IMR-90 (cell line): ENCODE measurements at regions not wholly inside any gene's neighbourhood (a gene's known extent, or its start where the extent isn't known, plus 50 kb on each side); places are given as distances from the start of the nearest gene placed in this dataset.

ENCODE experiments used
- ATAC-seq: fragments of 200-7000 bp; cut with Tn5 transposase; 2 replicates; pipeline ENCODE4 v1.9.1; 2020; ENCODE audit warnings: low read depth, mild to moderate bottlenecking, moderate library complexity
- BruUV-seq: library from RNA; stranded (reverse); fragments of 400-500 nt; replicated peaks from 2 replicates; lab custom pipeline; 2021; lab: Mats Ljungman, UMichigan
- CTCF ChIA-PET: fragments of 300-600 bp; formaldehyde crosslinking; extraction: SDS; loops from one replicate; lab custom pipeline; 2021; ENCODE audit warnings: antibody characterized with exemption; lab: Yijun Ruan, JAX
- POLR2A ChIA-PET: fragments of 300-600 bp; sonication (Branson Sonifier 250); formaldehyde crosslinking; loops from one replicate; lab custom pipeline; 2022; ENCODE audit warnings: antibody characterized with exemption; ENCODE audit not compliant: unreplicated experiment; lab: Charles Lee
- DNase-seq: peaks from one replicate; pipeline ENCODE4 v3.0.0; 2013
- H2AFZ ChIP-seq: replicated peaks from 2 replicates; pipeline ENCODE3; 2013; ENCODE audit warnings: low read length, mild to moderate bottlenecking; ENCODE audit not compliant: poor library complexity
- H2AK5ac ChIP-seq: 2 replicates; pipeline ENCODE4 v1.6.1; 2013; ENCODE audit warnings: low read depth, low read length, inconsistent platforms
- H2AK9ac ChIP-seq: replicated peaks from 2 replicates; pipeline ENCODE3; 2013; ENCODE audit warnings: mild to moderate bottlenecking, low read depth, low read length, moderate library complexity; ENCODE audit not compliant: poor library complexity
- H2BK120ac ChIP-seq: 2 replicates; pipeline ENCODE4 v1.6.1; 2013; ENCODE audit warnings: low read depth, low read length, inconsistent platforms
- H2BK15ac ChIP-seq: 3 replicates; pipeline ENCODE4 v1.6.1; 2013; ENCODE audit warnings: low read depth, low read length, inconsistent platforms
- H2BK20ac ChIP-seq: 2 replicates; pipeline ENCODE4 v1.6.1; 2013; ENCODE audit warnings: low read depth, mild to moderate bottlenecking, inconsistent platforms, low read length, moderate library complexity
- H2BK5ac ChIP-seq: 2 replicates; pipeline ENCODE4 v1.6.1; 2013; ENCODE audit warnings: mild to moderate bottlenecking, low read depth, low read length, inconsistent platforms; ENCODE audit not compliant: poor library complexity, severe bottlenecking
- H3K14ac ChIP-seq: replicated peaks from 2 replicates; pipeline ENCODE4 v1.6.1; 2013; ENCODE audit warnings: low read depth, low read length, inconsistent platforms
- H3K18ac ChIP-seq: 2 replicates; pipeline ENCODE4 v1.6.1; 2013; ENCODE audit warnings: low read depth, low read length, control low read depth
- H3K23ac ChIP-seq: 2 replicates; pipeline ENCODE4 v1.6.1; 2013; ENCODE audit warnings: low read depth, low read length, inconsistent platforms
- H3K27ac ChIP-seq: 2 replicates; pipeline ENCODE4 v1.5.1; 2013; ENCODE audit warnings: mild to moderate bottlenecking, control low read depth, low read length; ENCODE audit not compliant: insufficient read depth
- H3K27me3 ChIP-seq: 2 replicates; pipeline ENCODE4 v1.6.1; 2013; ENCODE audit warnings: low read length; ENCODE audit not compliant: control insufficient read depth, insufficient read depth
- H3K36me3 ChIP-seq: 2 replicates; pipeline ENCODE4 v1.6.1; 2013; ENCODE audit warnings: low read length, mixed read lengths; ENCODE audit not compliant: control insufficient read depth, insufficient read depth
- H3K4ac ChIP-seq: 2 replicates; pipeline ENCODE4 v1.6.1; 2013; ENCODE audit warnings: low read depth, low read length, inconsistent platforms
- H3K4me1 ChIP-seq: 2 replicates; pipeline ENCODE4 v1.6.1; 2013; ENCODE audit warnings: low read length, mixed read lengths; ENCODE audit not compliant: control insufficient read depth, insufficient read depth
- H3K4me2 ChIP-seq: 2 replicates; pipeline ENCODE4 v1.6.1; 2013; ENCODE audit warnings: low read depth, mild to moderate bottlenecking, control low read depth, low read length, moderate library complexity
- H3K4me3 ChIP-seq: 2 replicates; pipeline ENCODE4 v1.5.1; 2013; ENCODE audit warnings: low read depth, mild to moderate bottlenecking, control low read depth, low read length, moderate library complexity; ENCODE audit not compliant: insufficient read depth
- H3K56ac ChIP-seq: 2 replicates; pipeline ENCODE4 v1.6.1; 2013; ENCODE audit warnings: low read length, inconsistent platforms; ENCODE audit not compliant: insufficient read depth; ENCODE audit errors: extremely low read depth
- H3K79me1 ChIP-seq, 2 experiments: 2 replicates each; pipeline ENCODE4 v1.6.1; 2013; ENCODE audit warnings: low read length in 2 of 2, inconsistent platforms in 1 of 2, low read depth in 1 of 2
- H3K9ac ChIP-seq: 2 replicates; pipeline ENCODE4 v1.6.1; 2013; ENCODE audit warnings: low read depth, low read length, control low read depth
- H3K9me1 ChIP-seq: 2 replicates; pipeline ENCODE4 v1.6.1; 2013; ENCODE audit warnings: low read length, inconsistent platforms; ENCODE audit not compliant: insufficient read depth
- H3K9me3 ChIP-seq: 2 replicates; pipeline ENCODE4 v1.6.1; 2013; ENCODE audit warnings: low read length; ENCODE audit not compliant: control insufficient read depth, insufficient read depth
- H4K20me1 ChIP-seq: 2 replicates; pipeline ENCODE4 v1.6.1; 2013; ENCODE audit warnings: low read length, inconsistent platforms; ENCODE audit not compliant: insufficient read depth
- H4K5ac ChIP-seq: 2 replicates; pipeline ENCODE4 v1.6.1; 2013; ENCODE audit warnings: mild to moderate bottlenecking, low read depth, low read length, control low read depth
- H4K8ac ChIP-seq, 2 experiments: 2 replicates each; pipeline ENCODE4 v1.6.1; 2013; ENCODE audit warnings: low read depth in 2 of 2, low read length in 2 of 2, control low read depth in 1 of 2, inconsistent platforms in 1 of 2
- H4K91ac ChIP-seq: 2 replicates; pipeline ENCODE4 v1.6.1; 2013; ENCODE audit warnings: low read depth, low read length, inconsistent platforms; ENCODE audit not compliant: insufficient read depth
- BHLHE40 ChIP-seq: fragments of 150-350 bp; IDR thresholded peaks from 2 replicates; pipeline ENCODE4 v1.6.1; 2016; ENCODE audit warnings: mild to moderate bottlenecking, low read depth, low read length
- CEBPB ChIP-seq: IDR thresholded peaks from 2 replicates; pipeline ENCODE4 v1.6.1; 2012; ENCODE audit warnings: low read depth, low read length, improper control_type of control experiment
- CHD1 ChIP-seq: IDR thresholded peaks from 2 replicates; pipeline ENCODE4 v1.6.1; 2012; ENCODE audit warnings: low read depth, low read length, improper control_type of control experiment
- FOS ChIP-seq: fragments of 150-350 bp; IDR thresholded peaks from 2 replicates; pipeline ENCODE4 v1.6.1; 2016; ENCODE audit warnings: low read depth, low read length
- MAFK ChIP-seq: IDR thresholded peaks from 2 replicates; pipeline ENCODE4 v1.6.1; 2012; ENCODE audit warnings: low read depth, low read length, improper control_type of control experiment
- MAZ ChIP-seq: IDR thresholded peaks from 2 replicates; pipeline ENCODE4 v1.6.1; 2012; ENCODE audit warnings: low read depth, mild to moderate bottlenecking, low read length, improper control_type of control experiment, moderate library complexity, borderline replicate concordance
- MXI1 ChIP-seq: IDR thresholded peaks from 2 replicates; pipeline ENCODE4 v1.6.1; 2012; ENCODE audit warnings: low read depth, mild to moderate bottlenecking, low read length, moderate library complexity, borderline replicate concordance
- NFE2L2 ChIP-seq: fragments of 150-350 bp; IDR thresholded peaks from 2 replicates; pipeline ENCODE4 v1.6.1; 2016; ENCODE audit warnings: low read depth, mild to moderate bottlenecking, low read length
- POLR2A ChIP-seq: IDR thresholded peaks from 2 replicates; pipeline ENCODE4 v1.6.1; 2012; ENCODE audit warnings: mild to moderate bottlenecking, low read depth, low read length
- RAD21 ChIP-seq: IDR thresholded peaks from 2 replicates; pipeline ENCODE4 v1.6.1; 2012; ENCODE audit warnings: low read length, improper control_type of control experiment
- RCOR1 ChIP-seq: IDR thresholded peaks from 2 replicates; pipeline ENCODE4 v1.6.1; 2012; ENCODE audit warnings: mild to moderate bottlenecking, low read length, improper control_type of control experiment; ENCODE audit not compliant: insufficient replicate concordance
- RFX5 ChIP-seq: IDR thresholded peaks from 2 replicates; pipeline ENCODE4 v1.8.0; 2012; ENCODE audit warnings: low read depth, mild to moderate bottlenecking, low read length, moderate library complexity
- SMC3 ChIP-seq: fragments of 150-350 bp; IDR thresholded peaks from 2 replicates; pipeline ENCODE4 v1.6.1; 2016; ENCODE audit warnings: low read depth, mild to moderate bottlenecking, antibody characterized with exemption, low read length, moderate library complexity
- WGBS, 2 experiments: methylation state at CpG; one replicate each; pipeline versions ENCODE4 v1.1.5 to v1.1.7; 2013; ENCODE audit warnings: missing lambda C conversion rate in 2 of 2; ENCODE audit not compliant: insufficient read length in 1 of 2; ENCODE audit errors: extremely low coverage in 2 of 2; 5-methylcytosine and 5-hydroxymethylcytosine counted together
- dilution Hi-C: fragments of 300-500 bp; cut with HindIII; formaldehyde crosslinking; loops from one replicate; pipeline ENCODE4 v1.14.3; 2018; ENCODE audit warnings: low sequenced_read_pairs; ENCODE audit not compliant: unreplicated experiment
- in situ Hi-C: fragments of 300-500 bp; cut with MboI; formaldehyde crosslinking; loops from 3 replicates; pipeline ENCODE4 v1.14.3; 2019; ENCODE audit warnings: low sequenced_read_pairs, inconsistent platforms, mixed read lengths
- intact Hi-C: fragments of 100-400 bp; cut with micrococcal nuclease; formaldehyde crosslinking; loops from 2 replicates; pipeline ENCODE4 v1.10.0; 2022
- TF ChIP-seq, protein P1 (sequence below): fragments of 150-350 bp; IDR thresholded peaks from 2 replicates; pipeline ENCODE4 v1.6.1; 2017; ENCODE audit warnings: mild to moderate bottlenecking, antibody characterized with exemption, low read length, low read depth
- TF ChIP-seq, protein P2 (sequence below): fragments of 150-350 bp; IDR thresholded peaks from 2 replicates; pipeline ENCODE4 v1.6.1; 2016; ENCODE audit warnings: low read depth, mild to moderate bottlenecking, low read length, moderate library complexity, borderline replicate concordance
- TF ChIP-seq, protein P3 (sequence below): conservative IDR thresholded peaks from 2 replicates; pipeline ENCODE4 v1.5.1; 2012; ENCODE audit warnings: mild to moderate bottlenecking, low read depth, low read length, improper control_type of control experiment

DNA sequence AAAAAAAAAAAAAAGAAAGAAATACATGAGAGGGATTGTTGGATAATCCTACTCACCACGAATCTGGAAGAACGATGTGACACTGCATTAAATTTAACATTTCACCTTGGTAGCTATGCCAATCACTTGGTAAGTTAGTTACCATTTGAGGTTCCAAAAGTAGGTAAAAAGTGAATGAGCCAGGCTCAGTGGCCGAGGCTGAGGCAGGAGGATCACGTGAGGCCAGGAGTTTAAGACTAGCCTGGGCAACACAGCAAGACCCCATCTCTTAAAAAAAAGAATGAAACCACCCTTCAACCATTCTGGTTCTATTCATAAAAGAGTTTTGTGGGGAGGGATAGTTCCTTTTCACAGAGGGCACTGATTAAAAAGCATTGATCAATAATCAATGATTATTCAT lies 133.6 kb downstream of the ADSS2 start:
- Histone ChIP-seq H3K23ac (no peak overlapping the region), H2BK120ac (no peak overlapping the region), H3K56ac (no peak overlapping the region), H3K9me3 (peaks cover 2% of the 10 kb centered on the region; the same call in 1 of the 2 replicates), H3K79me1 (no peaks in the 10 kb centered on the region), H2BK20ac (no peak overlapping the region), H3K4me2 (no peak overlapping the region), H4K91ac (no peak overlapping the region), H4K8ac (no peak overlapping the region), H3K14ac (no peak overlapping the region), H2AK5ac (no peak overlapping the region), H3K27ac (no peak overlapping the region), H3K4me3 (no peak overlapping the region), H2AFZ (no peak overlapping the region), H3K36me3 (no peaks in the 10 kb centered on the region), H3K18ac (no peak overlapping the region), H3K9ac (no peak overlapping the region), H3K4me1 (peaks cover 4% of the 10 kb centered on the region), H2AK9ac (no peak overlapping the region), H4K20me1 (no peaks in the 10 kb centered on the region), H3K4ac (no peak overlapping the region), H2BK15ac (no peak overlapping the region), H3K27me3 (no peaks in the 10 kb centered on the region), H3K9me1 (no peaks in the 10 kb centered on the region), H2BK5ac (no peak overlapping the region), H4K5ac (no peak overlapping the region)
- CTCF ChIA-PET, result no interaction called here
- WGBS, 2 experiments, result no CpG with 5 or more reads among the region's 4 CpGs
- dilution Hi-C loops, result no loop called here
- POLR2A ChIA-PET, result no interaction called here
- in situ Hi-C loops, result no loop called here
- ATAC-seq (no peak), DNase-seq (no peak)
- no TSS peak for BruUV-seq
- no peak for TF ChIP-seq RAD21
- TF ChIP-seq MXI1, result no peak
- no peak for TF ChIP-seq MAFK
- TF ChIP-seq BHLHE40, result no peak
- TF ChIP-seq SMC3, result no peak
- TF ChIP-seq NFE2L2, result no peak
- no peak for TF ChIP-seq CEBPB
- no peak for TF ChIP-seq CHD1
- TF ChIP-seq FOS, result no peak
- TF ChIP-seq, protein P1, sequence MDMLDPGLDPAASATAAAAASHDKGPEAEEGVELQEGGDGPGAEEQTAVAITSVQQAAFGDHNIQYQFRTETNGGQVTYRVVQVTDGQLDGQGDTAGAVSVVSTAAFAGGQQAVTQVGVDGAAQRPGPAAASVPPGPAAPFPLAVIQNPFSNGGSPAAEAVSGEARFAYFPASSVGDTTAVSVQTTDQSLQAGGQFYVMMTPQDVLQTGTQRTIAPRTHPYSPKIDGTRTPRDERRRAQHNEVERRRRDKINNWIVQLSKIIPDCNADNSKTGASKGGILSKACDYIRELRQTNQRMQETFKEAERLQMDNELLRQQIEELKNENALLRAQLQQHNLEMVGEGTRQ, result no peak
- TF ChIP-seq, protein P2, sequence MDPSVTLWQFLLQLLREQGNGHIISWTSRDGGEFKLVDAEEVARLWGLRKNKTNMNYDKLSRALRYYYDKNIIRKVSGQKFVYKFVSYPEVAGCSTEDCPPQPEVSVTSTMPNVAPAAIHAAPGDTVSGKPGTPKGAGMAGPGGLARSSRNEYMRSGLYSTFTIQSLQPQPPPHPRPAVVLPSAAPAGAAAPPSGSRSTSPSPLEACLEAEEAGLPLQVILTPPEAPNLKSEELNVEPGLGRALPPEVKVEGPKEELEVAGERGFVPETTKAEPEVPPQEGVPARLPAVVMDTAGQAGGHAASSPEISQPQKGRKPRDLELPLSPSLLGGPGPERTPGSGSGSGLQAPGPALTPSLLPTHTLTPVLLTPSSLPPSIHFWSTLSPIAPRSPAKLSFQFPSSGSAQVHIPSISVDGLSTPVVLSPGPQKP, result no peak
- no peak for TF ChIP-seq MAZ
- TF ChIP-seq, protein P3, sequence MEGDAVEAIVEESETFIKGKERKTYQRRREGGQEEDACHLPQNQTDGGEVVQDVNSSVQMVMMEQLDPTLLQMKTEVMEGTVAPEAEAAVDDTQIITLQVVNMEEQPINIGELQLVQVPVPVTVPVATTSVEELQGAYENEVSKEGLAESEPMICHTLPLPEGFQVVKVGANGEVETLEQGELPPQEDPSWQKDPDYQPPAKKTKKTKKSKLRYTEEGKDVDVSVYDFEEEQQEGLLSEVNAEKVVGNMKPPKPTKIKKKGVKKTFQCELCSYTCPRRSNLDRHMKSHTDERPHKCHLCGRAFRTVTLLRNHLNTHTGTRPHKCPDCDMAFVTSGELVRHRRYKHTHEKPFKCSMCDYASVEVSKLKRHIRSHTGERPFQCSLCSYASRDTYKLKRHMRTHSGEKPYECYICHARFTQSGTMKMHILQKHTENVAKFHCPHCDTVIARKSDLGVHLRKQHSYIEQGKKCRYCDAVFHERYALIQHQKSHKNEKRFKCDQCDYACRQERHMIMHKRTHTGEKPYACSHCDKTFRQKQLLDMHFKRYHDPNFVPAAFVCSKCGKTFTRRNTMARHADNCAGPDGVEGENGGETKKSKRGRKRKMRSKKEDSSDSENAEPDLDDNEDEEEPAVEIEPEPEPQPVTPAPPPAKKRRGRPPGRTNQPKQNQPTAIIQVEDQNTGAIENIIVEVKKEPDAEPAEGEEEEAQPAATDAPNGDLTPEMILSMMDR, result no peak
- TF ChIP-seq RCOR1, result no peak
- TF ChIP-seq POLR2A, result no peak
- TF ChIP-seq RFX5, result no peak
- intact Hi-C loops, result no loop called here
